Esophagus squamous epithelium (tissue), 4 donors: ENCODE measurements at regions not wholly inside any gene's neighbourhood (a gene's known extent, or its start where the extent isn't known, plus 50 kb on each side); places are given as distances from the start of the nearest gene placed in this dataset.

ENCODE experiments used
- CTCF ChIP-seq, 6 experiments: fragments of 450-650 bp in 4 of 6; fragments of 200-600 bp in 2 of 6; sonication (generic) in 2 of 6; IDR thresholded peaks; one replicate each; pipeline ENCODE4 v1.5.1; 2016 to 2019; ENCODE audit warnings: antibody characterized with exemption in 6 of 6, mild to moderate bottlenecking in 4 of 6, moderate library complexity in 4 of 6
- POLR2A ChIP-seq, 4 donors: fragments of 450-650 bp; IDR thresholded peaks; one replicate each; pipeline ENCODE4 v1.6.1; 2017; ENCODE audit warnings: antibody characterized with exemption in 4 of 4, mild to moderate bottlenecking in 4 of 4, moderate library complexity in 3 of 4

GRCh38 chr3:16671690-16672089 is 66.5 kb upstream of the DAZL start:
- TF ChIP-seq CTCF (IDR thresholded peaks at IDR 0.05) (no peak), POLR2A (IDR thresholded peaks at IDR 0.05) (no peak)
